DMS153 treated with DMSO at 0.1 percent for 48 hours (cell line): ENCODE measurements at regions not wholly inside any gene's neighbourhood (a gene's known extent, or its start where the extent isn't known, plus 50 kb on each side); places are given as distances from the start of the nearest gene placed in this dataset.
"Not testable (repeated sequence)": the region's sequence is repeated elsewhere in the genome, so short reads cannot be mapped to it uniquely, and the experiment has no call there.

Experiments used
- DNase-seq: peaks from one replicate; lab custom pipeline; 2025; ENCODE audit not compliant: unreplicated experiment; lab: John Stamatoyannopoulos, UW

DNA sequence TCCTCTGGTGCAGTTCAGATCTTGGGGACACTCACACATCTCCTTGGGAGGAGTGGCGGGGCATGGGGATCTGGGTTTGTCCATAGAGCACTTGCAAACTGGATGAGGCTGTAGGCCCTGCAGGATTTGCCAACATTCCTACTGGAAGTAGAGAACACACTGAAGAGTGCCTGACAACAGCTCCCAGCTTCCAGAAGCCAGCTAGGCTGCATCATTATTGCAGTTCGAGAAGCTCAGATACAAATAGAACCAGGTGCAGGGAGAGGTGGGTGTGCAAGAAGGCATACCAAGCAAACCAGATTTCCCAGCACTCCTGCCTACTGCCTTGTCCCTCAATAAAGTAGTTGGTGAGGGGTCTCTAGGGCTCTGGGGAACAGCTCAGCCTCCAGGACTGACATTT lies 52.5 kb downstream of the RHOB start:
- DNase-seq = no peak

DNA sequence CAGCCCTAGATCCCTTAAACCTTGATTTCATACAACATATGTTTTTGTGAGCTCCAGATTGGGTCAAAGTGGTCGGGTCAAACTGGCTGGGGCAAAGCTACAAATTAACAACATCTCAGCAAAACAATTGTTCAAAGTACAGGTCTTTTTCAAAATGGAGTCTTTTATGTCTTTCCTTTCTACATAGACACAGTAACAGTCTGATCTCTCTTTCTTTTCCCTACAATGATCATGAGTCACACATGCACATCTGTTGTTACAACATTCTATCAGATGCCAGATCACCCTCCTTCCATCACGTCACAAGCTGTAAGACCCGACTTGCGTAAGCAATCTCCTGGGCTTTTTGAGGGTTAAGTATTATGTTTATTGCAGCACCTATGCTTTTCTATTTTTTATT lies 55.1 kb downstream of the RHOB start:
- DNase-seq = no peak

DNA sequence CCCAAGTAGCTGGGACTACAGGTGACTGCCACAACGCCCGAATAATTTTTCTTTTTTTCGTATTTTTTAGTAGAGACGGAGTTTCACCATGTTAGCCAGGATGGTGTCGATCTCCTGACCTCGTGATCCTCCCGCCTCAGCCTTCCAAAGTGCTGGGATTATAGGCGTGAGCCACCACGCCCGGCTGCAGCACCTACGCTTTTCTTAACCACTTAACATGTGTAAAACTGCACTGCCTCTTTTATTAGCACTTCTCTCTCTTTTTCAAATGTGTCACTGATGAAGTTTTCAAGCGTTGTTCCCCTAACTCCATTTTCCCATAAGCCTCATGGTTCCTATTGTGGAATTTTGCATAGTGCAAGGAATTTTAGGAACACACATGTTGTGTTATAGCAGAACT lies 55.6 kb downstream of the RHOB start:
- not testable (repeated sequence) for DNase-seq

DNA sequence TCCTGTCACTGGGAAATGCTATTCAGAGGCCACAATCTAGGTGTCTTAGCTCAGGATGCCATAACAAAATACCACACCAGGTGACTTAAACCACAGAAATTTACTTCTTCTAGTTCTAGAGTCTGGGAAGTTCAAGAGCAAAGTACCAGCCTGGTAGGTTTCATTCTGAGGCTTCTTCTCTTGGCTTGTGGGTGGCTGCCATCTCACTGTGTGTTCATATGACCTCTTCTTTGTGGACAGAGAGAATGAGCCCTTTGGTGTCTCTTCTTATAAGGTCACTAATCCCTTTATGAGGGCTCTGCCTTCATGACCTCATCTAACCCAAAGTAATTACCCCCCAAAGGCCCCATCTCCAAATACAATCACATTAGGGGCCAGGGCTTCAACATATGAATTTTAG lies 57.3 kb downstream of the RHOB start:
- no peak for DNase-seq

DNA sequence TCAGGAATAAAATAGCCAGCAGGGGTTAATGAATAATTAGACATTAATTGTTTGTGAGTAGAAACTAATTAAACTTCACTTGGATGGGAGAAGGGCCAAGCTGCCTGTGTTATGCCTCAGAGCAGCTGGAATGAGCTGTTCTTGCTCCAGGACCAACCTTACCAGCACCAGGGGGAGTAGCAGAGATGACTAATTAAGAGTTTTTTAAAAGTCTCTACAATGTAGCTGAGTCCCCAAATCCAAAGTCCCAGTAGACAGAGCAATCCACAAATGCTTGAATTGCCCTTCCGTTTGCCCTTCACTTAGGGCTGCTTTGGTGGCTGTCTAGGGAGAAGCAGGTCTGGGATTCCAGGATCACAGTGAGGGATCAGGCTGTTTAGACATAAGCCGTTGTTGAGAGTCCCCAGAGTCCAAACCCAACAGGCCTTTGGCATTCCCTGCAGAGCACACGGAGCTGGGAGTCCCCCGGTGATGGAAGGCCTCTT lies 59.4 kb downstream of the RHOB start:
- DNase-seq = no peak

DNA sequence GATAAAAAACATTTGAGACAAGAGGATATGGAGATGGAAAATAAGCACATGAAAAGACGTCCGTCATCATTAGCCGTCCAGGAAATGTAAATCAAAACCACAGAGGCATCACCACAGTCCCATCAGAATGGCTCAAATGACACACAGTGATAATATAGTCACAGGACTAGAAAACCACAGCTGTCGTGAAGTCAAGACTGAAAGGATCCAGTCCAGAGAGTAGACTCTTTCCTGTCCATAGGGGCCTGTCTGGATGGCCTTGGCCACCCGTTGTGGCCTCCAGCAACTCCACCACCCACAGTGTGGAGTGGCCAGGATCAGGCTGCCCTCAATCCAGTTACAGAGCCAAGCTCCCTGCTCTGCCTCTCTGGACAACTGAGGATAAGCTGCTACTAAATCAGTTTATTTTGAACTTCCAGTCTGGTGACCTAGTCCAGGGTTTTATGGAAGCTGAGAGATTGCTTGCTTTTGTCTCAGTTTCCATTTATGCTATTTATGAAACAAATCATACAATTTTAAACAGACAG lies 60.4 kb downstream of the RHOB start:
- no peak for DNase-seq

DNA sequence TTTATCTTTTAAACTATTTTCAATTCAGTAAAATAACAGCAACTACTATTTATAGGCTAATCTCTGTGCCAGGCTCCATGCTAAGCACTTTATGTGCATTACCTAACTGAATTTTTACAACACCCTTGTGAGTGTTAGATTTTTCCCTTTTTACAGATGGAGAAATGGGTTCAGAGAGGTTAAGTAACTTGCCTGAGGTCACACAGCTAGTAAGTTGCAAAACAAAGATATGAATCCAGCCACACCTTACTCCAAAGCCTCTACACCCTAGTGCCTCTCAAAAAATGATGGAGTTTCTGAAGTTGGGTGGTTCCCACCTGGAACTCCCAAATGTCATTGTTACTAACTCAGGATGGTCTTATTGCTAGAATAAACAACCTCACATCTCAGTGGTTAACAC lies 60.8 kb downstream of the RHOB start:
- no peak for DNase-seq

DNA sequence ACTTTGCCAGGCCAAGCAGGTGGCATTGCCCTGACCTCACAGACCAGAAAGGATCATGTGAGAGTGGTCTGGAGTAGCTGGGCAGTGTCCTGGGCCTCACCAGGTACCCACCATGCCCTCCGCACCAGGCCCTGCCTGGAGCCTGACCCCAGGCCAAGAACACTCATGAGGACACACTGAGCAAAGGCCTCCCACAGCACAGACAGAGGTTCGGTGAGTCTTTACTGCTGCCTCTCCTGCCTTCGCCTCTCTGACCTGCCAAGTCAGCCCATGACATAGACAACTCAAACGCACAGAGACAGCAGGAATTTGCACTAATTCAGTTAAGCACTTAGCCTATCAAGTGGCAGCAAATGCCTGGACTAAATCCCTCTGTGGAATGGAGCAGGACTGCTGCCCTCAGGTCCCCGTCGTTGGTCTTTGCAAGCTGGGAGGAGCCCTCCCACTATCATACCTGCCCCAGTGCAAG lies 62.5 kb downstream of the RHOB start:
- no peak for DNase-seq

DNA sequence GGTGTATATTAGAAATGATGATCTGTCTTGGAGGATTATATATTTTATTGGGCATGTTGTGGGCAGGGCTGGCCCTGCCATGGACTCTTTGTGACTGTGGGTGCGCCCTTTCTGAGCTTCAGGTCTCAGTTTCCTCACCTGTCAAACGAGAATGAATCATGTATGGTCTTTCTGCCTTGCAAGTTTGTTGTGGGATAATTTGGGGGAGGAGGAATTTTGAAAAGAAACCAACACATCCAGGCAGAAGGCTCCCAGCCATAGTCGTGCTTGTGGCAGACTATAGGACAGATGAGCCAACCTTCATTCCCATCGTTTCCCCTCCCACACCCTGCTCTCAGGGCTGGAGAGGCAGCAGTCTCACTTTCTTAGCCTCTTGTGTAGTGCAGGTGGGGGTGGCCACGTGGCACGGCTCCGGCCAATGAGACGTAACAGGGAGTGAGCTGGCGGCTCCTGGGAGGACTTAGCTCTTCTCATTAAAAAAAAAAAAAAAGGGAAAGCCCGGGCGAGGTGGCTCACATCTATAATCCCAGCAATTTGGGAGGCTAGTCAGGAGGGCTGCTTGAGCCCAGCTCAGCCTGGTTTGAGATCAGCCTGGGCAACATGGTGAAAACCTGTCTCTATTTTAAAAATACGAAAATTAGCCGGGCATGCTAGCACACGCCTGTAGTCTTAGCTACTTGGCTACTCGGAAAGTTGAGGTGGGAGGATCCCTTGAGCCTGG lies 63.1 kb downstream of the RHOB start:
- DNase-seq = peak; percentile 74

DNA sequence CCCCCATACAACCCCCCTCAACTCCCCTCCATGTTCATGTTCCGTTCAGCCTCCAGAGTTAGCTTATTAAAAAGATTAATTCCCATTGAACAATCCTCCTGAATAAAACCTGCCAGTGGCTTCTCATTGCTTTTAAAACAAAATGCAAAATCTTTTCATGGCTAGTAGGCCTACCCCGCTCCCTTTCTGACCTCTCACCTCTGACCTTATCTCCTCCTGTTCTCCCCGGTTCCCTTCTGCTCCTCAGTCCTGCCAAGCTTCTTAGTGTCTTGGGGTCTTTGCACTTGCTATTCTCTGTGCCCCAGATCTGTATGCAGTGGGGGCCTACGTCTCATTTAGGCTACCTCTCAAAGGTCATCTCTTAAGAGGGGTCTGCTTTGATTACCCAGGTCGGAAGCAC lies 64.3 kb downstream of the RHOB start:
- no peak for DNase-seq

DNA sequence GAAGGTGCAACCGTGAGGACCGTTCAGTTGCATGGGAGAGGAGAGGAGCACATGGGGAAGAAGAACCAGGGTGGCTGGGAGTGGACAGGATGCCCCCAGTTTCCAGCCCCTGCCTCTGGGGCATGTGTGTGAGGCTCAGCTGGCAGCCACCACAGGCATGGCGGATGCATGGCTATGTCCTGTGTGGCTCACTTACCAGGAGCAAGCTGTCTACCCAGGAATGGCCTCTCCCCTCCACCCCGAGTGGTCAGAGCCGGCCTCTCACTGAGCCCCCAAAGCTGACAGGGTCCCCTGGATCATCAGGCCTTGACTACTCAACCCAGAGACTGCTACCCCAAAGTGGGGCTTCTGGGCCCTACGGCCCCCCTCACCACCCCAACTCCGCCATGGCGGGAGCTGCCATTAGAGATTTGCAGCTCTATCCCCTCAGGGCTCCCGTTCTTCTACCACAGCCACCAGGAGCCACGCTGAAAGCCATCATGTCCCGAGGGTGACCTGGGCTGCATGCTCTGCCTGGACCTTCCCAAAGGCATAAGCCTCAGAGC lies 65.3 kb downstream of the RHOB start:
- DNase-seq = no peak

DNA sequence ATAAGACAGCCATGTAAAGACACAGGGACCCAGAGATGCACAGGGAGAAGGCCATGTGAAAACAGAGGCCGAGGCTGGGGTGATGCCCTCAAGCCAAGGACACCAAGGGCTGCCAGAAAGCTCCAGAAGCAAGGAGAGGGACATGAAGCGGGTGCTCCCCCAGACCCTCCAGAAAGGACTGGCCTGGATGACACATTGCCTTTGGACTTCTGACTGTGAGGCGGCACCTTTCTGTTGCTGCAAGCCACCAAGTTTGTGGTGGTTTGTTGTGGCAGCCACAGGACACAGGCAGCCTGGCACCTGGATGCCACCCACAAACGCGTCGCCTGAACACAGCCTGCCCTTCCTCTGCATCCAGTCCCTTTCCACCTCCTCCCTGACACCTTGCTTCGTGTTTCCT lies 67.1 kb downstream of the RHOB start:
- no peak for DNase-seq

DNA sequence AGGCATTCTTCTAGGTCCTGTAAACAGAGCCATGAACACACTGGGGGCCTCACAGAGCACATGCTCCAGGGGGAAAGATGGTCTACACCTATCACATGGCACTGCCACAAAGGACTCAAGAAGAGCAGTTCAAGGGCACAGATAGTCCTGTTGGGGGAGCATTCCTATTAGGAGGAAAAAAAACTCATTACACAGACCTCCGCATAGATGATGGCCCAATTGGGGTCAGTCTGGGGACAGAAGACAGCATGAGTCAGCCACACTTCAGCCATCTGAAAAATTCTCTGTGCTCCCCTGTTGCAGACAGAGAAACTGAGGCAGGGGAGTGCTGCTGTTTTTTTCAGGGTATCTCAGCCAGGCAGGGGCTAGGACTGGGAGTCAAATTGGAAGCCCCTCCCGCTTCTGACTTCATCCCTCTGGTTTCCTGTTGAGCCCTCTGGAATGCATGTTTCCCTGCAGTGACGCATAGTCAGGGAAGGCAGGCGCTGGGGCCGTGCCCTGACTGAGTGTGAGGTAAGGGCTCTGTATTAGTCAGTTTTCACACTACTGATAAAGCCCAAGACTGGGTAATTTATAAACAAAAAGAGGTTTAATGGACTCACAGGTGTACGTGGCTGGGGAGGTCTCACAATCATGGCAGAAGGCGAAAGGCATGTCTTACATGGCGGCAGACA lies 67.9 kb downstream of the RHOB start:
- no peak for DNase-seq

DNA sequence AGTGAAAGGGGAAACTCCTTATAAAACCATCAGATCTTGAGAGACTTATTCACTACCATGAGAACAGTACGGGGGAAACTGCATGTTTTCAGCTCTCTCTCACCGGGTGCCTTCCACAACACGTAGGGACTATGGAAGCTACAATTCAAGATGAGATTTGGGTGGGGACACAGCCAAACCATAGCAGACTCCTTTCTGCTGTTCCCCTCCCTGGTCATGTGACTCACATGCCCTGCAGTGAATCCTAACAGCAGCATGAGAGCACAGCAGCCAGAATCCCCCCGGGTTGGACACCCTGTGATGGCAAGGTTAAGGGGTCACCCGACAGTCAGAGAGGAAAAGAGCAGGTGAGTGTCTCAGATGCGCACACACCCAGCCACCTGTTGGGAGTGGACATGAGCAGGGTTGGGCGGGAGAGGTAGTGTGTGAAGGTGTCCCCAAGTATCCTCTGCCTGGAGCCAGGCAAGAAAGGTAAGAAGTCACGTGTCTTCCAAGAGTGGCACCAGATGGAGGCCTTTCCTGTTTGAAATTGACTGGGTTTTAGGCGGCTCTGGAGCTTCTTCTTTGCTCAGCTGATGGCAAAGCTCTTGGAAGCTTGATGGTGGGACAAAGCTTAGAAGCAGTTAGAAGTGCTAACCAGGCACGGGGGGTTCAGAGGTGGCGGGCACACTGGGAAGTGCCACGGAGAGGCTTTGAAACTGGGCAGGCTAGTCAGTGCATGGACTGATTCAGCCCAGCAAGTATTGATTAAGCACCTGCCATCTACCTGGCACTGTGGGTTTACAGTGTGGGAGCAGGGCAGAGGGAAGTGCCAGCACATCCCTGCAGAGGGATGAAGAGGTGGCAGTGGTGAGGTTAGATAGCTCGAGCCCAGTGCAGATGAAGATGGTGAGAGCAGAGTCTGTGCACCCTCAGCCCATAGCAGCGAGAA lies 68.7 kb downstream of the RHOB start:
- DNase-seq = no peak

DNA sequence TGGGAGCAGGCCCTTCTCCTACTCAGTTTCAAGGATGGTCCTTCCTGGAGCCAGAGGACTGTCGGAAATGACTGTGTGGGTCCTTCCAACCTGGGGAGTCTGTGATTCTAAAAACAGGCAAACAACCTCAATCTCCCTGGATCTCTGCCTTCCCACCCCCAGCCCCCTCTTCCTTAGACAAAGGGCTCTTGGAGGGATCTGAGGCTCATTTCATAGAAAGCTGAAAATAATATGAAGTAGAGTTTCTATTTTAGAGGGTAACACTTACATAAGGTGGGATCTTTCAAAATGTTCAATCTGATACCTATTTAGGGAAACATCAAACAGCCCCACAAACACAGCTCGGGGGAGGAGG lies 69.4 kb downstream of the RHOB start:
- no peak for DNase-seq

DNA sequence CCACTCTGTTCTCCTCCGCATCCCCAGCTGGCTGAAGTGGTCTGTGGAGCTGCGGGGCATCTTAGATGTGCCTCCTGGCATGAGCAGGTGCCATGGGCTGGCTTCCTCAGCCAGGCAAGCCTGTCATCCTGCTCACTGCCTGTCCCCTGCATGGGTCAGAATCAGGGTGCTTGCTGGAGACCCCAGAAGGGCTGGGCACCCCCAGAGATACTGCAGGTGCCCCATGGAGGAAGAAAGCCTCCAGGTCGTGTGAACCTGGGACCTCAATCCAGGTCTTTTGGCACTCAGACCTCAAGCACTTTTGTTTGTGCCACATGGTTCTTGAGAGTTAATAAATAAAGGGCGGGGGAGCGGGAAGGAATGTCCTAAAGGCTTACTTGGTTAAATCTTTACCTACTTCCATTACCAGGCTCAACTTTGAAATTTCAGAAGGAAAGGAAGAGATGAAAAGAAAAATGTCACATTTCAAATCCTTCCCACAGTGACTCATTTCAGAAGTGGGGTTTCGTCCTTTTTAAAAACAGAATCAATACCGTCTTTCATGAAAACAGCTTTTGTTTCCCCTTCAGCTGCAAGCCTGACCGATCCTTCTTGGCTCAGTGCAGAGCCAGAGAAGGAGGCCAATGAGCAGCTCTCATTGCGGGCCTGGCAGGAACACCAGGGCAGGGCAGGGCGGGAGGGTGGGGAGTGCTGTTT lies 69.9 kb downstream of the RHOB start:
- no peak for DNase-seq

DNA sequence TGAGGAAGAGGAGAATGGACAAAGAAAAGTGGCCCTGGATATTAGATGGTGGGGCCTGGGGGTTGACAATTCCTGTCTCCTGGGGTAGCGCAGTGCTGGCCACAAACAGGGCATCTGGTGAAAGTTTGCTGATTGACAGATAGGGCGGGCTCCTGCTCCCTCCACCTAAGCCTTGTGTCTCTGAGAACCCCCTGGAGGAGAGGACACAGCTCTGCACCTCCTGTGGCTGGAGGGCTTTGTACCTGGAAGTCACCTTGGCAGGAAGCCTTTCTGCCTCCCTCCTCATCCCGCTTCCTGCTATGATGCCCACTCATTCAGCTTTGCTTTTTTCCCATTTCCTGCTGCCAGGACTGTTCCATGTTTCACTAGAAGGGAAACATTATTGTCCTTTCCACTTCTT lies 72.4 kb downstream of the RHOB start:
- no peak for DNase-seq

DNA sequence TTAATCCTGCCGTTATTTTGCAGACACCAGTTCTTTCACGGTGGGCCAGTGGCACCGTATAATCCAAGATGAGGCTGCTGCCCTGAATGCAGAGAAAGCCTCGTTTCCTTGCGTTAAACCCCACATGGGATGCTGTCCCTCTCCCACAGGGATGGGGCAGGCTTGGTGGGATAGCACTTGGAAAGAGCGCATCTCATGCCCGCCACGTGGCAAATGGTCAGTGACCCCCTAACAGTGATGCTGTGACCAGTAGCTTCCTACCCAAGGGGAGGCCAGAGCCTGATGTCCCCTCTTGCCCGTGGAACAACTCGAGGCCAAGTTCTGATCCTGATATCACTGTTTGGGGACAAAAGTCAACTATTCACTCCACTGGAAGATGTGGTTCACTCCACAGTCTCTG lies 73.3 kb downstream of the RHOB start:
- DNase-seq = no peak

DNA sequence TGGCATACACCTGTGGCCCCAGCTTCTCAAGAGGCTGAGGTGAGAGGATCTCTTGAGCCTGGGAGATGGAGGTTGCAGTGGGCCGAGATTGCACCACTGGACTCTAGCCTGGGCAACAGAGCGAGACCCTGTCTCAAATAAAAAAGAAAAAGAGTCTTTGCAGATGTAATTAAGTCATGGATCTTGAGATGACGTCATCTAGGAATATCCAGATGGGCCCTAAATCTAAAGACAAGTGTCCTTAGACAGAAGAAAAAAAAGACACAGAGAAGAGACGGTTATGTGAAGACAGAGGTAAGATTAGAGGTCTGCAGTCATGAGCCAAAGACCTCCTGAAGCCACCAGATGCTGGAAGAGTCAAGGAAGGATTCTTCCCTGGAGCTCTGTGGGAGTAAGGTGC lies 74.3 kb downstream of the RHOB start:
- DNase-seq = no peak

DNA sequence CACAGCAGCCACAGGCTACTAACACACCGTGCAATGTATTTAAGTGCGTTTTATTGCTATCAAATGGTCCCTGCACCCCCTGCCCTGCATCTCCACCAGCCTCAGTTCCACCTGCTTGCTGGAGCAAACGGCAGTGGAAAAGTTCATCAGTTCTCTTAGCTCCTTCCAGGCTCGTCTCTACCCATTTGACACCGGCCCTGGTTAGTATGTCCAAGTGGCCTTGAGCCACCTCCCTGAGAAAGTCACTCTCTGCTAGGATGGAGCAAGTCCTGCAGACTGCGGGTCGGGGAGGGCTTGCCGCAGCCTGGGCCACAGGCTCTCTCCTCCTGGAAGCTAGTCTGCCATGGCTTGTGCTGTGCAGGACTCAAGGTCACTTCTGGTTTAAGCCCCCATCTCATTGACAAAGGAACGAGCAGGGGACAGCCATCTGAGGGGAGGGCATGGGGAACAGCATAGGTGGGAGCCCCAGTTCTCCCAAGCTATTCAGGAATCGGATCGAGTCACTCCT lies 74.9 kb downstream of the RHOB start:
- no peak for DNase-seq
